ENCODE measurements at regions not wholly inside any gene's neighbourhood (a gene's known extent, or its start where the extent isn't known, plus 50 kb on each side); places are given as distances from the start of the nearest gene placed in this dataset.
"Not testable (repeated sequence)": the region's sequence is repeated elsewhere in the genome, so short reads cannot be mapped to it uniquely, and the experiment has no call there.

DNA sequence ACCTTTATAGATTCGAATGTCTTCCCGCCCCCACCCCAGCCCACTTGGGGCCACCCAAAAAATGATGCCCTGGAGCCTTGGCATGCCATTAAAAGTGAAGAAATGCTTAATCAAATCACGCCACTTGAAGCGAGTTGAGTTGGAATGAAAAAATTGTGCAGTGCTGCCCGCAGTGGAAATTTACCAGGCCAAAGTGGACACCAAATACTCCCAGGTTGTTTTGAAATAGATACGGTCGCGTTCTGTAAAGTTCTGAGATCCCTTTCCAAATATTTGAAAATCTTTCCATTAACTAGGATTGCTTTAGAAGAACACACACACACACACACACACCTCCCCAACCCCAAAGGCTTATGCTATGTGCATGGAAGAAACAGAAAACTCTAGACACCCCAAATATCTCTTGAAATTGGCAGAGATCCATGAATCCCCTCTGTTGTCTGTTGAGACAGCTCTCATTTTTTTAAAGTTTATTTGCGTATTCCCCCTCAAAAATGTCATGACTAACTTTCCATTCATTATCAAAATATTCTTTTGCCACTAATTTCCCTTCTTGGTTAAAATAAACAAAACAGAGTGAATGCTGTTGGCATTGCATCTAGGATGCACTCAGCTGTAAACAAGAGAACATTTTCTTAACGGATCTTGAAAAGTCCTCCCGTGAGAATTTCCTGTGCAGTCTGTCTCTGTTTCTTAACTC is 142.3 kb upstream of the KCNE2 start:
- in situ Hi-C loops (cut with HindIII; ENCODE audit: low pct_ligation_motif_present, low sequenced_read_pairs) = no loop called here
- no peaks in the 10 kb centered on the region for H3K27me3 ChIP-seq (replicated peaks)
- TF ChIP-seq, protein P1, sequence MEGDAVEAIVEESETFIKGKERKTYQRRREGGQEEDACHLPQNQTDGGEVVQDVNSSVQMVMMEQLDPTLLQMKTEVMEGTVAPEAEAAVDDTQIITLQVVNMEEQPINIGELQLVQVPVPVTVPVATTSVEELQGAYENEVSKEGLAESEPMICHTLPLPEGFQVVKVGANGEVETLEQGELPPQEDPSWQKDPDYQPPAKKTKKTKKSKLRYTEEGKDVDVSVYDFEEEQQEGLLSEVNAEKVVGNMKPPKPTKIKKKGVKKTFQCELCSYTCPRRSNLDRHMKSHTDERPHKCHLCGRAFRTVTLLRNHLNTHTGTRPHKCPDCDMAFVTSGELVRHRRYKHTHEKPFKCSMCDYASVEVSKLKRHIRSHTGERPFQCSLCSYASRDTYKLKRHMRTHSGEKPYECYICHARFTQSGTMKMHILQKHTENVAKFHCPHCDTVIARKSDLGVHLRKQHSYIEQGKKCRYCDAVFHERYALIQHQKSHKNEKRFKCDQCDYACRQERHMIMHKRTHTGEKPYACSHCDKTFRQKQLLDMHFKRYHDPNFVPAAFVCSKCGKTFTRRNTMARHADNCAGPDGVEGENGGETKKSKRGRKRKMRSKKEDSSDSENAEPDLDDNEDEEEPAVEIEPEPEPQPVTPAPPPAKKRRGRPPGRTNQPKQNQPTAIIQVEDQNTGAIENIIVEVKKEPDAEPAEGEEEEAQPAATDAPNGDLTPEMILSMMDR (IDR thresholded peaks at IDR 0.05; ENCODE audit: low read depth, low read length, missing control alignments) = no peak

DNA sequence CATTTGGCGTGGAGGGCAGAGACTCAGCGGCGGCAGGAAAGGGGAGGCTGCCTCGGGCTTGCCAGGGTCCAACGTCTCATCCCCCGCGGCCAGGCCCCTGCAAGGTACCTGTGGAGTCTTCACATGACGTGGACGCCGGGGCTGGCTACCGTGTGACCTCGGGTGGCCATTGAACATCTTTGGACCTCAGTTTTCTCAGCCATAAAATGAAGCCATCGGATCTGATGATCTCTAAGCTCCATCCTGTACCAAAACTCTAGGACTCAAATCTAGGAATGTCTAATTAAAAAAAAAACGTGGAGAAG is 141.8 kb upstream of the KCNE2 start:
- TF ChIP-seq, protein P1 (IDR thresholded peaks at IDR 0.05; ENCODE audit: low read depth, low read length, missing control alignments) = no peak
- H3K27ac ChIP-seq = no peak overlapping the region
- no peak for DNase-seq
- in situ Hi-C loops (cut with HindIII; ENCODE audit: low pct_ligation_motif_present, low sequenced_read_pairs) = no loop called here
- no peaks in the 10 kb centered on the region for H3K36me3 ChIP-seq (replicated peaks)
- no peaks in the 10 kb centered on the region for H3K27me3 ChIP-seq (replicated peaks)
- H3K4me3 ChIP-seq (ENCODE audit: low read depth, low read length) = no peak overlapping the region

More for the DNA sequence above, 142.3 kb upstream of the KCNE2 start:
- Histone ChIP-seq H3K4me3 (ENCODE audit: low read depth, low read length) (no peak overlapping the region), H3K36me3 (replicated peaks) (no peaks in the 10 kb centered on the region), H3K27ac (no peak overlapping the region)
- DNase-seq = no peak

DNA sequence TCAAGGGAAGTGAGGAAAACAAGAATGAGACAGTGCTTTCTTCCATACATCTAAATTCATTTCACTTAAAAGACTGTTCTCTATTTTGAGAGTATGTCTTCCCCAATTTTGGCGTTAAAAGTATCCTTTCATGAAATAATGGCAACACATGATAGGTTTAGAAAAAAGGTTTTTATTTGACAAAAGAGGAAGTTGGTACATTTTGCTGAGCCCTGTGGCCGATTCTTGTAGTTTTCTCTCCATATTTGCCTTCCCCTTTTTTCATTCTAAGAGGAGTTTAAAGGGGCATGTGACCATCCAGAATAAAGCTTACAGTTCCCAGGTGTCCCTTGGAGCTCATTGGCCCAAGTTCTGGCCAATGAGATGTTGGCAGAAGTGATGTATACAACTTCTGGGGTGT is 140.4 kb upstream of the KCNE2 start:
- no peak for DNase-seq
- TF ChIP-seq, protein P1 (IDR thresholded peaks at IDR 0.05; ENCODE audit: low read depth, low read length, missing control alignments) = no peak
- H3K36me3 ChIP-seq (replicated peaks) = no peaks in the 10 kb centered on the region
- in situ Hi-C loops (cut with HindIII; ENCODE audit: low pct_ligation_motif_present, low sequenced_read_pairs) = no loop called here
- H3K27ac ChIP-seq = no peak overlapping the region
- H3K4me3 ChIP-seq (ENCODE audit: low read depth, low read length) = no peak overlapping the region
- no peaks in the 10 kb centered on the region for H3K27me3 ChIP-seq (replicated peaks)

DNA sequence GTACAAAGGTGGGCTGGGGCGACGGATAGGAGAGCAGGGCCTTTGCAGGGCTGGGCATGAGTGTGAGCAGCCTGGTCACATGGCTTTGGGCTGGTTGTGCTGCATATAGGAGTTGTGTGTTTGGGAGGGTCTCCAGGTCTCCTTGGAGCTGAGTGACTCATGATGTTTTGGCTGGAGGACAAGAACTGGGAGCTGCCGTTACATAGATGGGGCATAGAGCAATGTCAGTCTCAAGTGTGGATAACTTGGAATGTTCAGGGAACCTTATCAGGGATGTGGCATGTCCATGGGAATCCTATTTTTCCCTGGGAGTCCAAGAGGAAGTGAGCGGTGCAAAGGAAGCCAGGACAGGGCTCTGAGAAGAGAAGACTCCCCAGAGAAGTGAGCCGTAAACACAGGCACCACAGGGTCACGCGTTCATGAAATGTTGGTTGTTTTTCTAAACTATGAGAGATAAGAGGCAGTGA is 136.4 kb upstream of the KCNE2 start:
- H3K36me3 ChIP-seq (replicated peaks) = no peaks in the 10 kb centered on the region
- no peak overlapping the region for H3K4me3 ChIP-seq (ENCODE audit: low read depth, low read length)
- TF ChIP-seq, protein P1 (IDR thresholded peaks at IDR 0.05; ENCODE audit: low read depth, low read length, missing control alignments) = no peak
- DNase-seq = peak; percentile 70
- no peaks in the 10 kb centered on the region for H3K27me3 ChIP-seq (replicated peaks)
- in situ Hi-C loops (cut with HindIII; ENCODE audit: low pct_ligation_motif_present, low sequenced_read_pairs) = no loop called here
- no peak overlapping the region for H3K27ac ChIP-seq

DNA sequence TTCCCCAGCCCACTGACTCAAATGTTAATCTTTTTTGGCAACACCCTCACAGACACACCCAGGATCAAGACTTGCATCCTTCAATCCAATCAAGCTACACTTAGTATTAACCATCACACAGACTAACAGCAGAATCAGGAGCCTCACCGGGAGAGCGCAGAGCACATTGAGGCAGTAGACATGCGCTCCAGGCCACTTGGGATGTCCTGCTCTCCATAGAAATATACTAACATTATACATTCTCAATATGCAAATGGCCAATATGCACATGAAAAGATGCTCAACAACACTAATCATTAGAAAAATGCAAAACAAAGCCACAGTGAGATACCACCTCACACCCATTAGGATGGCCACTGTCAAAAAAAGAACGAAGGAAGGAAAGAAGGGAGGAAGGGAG is 135.0 kb upstream of the KCNE2 start:
- TF ChIP-seq, protein P1 (IDR thresholded peaks at IDR 0.05; ENCODE audit: low read depth, low read length, missing control alignments) = no peak
- in situ Hi-C loops (cut with HindIII; ENCODE audit: low pct_ligation_motif_present, low sequenced_read_pairs) = no loop called here
- no peak for DNase-seq
- no peak overlapping the region for H3K4me3 ChIP-seq (ENCODE audit: low read depth, low read length)
- H3K36me3 ChIP-seq (replicated peaks) = no peaks in the 10 kb centered on the region
- no peaks in the 10 kb centered on the region for H3K27me3 ChIP-seq (replicated peaks)
- no peak overlapping the region for H3K27ac ChIP-seq

DNA sequence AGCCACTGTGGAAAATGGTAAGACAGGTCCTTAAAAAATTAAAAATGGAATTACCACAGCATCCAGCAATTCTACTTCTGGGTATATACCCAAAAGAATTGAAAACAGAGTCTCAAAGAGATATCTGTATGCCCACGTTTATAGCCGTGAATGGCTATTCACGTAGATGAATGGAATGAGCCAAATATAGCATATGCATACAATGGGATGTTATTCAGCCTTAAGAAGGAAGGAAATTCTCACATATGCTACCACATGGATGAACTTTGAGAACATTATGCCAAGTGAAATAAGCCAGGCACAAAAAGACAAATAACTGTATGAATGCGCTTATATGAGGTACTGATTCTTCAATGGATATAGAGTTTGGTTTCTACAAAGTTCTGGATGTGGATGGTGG is 134.5 kb upstream of the KCNE2 start:
- in situ Hi-C loops (cut with HindIII; ENCODE audit: low pct_ligation_motif_present, low sequenced_read_pairs) = no loop called here
- TF ChIP-seq, protein P1 (IDR thresholded peaks at IDR 0.05; ENCODE audit: low read depth, low read length, missing control alignments) = no peak
- Histone ChIP-seq H3K36me3 (replicated peaks) (no peaks in the 10 kb centered on the region), H3K27ac (no peak overlapping the region), H3K4me3 (ENCODE audit: low read depth, low read length) (no peak overlapping the region), H3K27me3 (replicated peaks) (no peaks in the 10 kb centered on the region)
- DNase-seq = no peak

DNA sequence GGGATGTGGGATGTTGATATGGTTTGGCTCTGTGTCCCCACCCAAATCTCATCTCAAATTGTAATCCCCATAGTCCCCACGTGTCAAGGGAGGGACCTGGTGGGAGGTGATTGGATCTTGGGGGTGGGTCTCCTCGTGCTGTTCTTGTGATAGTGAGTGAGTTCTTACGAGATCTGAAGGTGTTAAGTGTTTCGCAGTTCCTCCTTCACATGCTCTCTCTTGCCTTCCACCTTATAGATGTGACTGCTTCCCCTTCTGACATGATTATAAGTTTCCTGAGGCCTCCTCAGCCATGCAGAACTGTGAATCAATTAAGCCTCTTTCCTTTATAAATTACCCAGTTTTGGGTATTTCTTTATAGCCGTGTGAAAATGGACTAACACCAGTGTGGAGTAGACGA is 130.1 kb upstream of the KCNE2 start:
- H3K36me3 ChIP-seq (replicated peaks); in situ Hi-C loops (cut with HindIII; ENCODE audit: low pct_ligation_motif_present, low sequenced_read_pairs); H3K27ac ChIP-seq; H3K4me3 ChIP-seq (ENCODE audit: low read depth, low read length); H3K27me3 ChIP-seq (replicated peaks); DNase-seq: not testable (repeated sequence)

All from brain microvascular endothelial cell (primary cell).